ENCODE measurements at regions not wholly inside any gene's neighbourhood (a gene's known extent, or its start where the extent isn't known, plus 50 kb on each side); places are given as distances from the start of the nearest gene placed in this dataset.
"Not testable (repeated sequence)": the region's sequence is repeated elsewhere in the genome, so short reads cannot be mapped to it uniquely, and the experiment has no call there.

DNA sequence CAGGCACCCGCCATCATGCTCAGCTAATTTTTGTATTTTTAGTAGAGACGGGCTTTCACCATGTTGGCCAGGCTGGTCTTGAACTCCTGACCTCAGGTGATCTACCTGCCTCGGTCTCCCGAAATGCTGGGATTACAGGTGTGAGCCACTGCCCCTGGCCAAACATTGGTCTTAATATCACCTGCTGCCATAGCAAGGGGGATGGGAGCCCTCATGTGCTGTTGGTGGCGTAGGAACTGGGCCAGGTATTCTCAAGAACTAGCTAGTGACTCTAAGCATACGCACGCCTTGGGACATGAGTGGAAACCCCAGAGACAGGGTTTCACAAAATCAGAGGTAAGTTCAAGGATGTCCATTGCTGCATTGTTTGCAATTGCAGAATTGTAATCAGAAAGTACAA is 197.1 kb downstream of the ANKRD60 start:
- H3K14ac ChIP-seq (ENCODE audit: low read length); DNase-seq; H2AFZ ChIP-seq (ENCODE audit: insufficient read depth, low read length, poor library complexity); H3K23ac ChIP-seq (ENCODE audit: low read length); H3K9ac ChIP-seq (ENCODE audit: low read length); H4K8ac ChIP-seq (ENCODE audit: low read depth, low read length); H3K4me3 ChIP-seq (ENCODE audit: low read depth, low read length); H3K4me1 ChIP-seq (ENCODE audit: control insufficient read depth in 1 of 2, insufficient read depth in 2 of 2, low read length in 2 of 2); H3K79me1 ChIP-seq (ENCODE audit: low read length); H3K4ac ChIP-seq (ENCODE audit: low read depth, low read length); H2BK12ac ChIP-seq (ENCODE audit: low read length); H3K9me3 ChIP-seq (ENCODE audit: insufficient read depth, low read depth, low read length); H4K91ac ChIP-seq (ENCODE audit: low read depth, low read length); H4K12ac ChIP-seq (ENCODE audit: low read depth, low read length); H3K36me3 ChIP-seq (ENCODE audit: control insufficient read depth in 1 of 2, insufficient read depth in 2 of 2, low read length in 2 of 2); H2BK5ac ChIP-seq (ENCODE audit: low read depth, low read length, poor library complexity); H3K27ac ChIP-seq (ENCODE audit: low read depth, low read length); H2BK120ac ChIP-seq (ENCODE audit: insufficient read depth, low read length, poor library complexity); H3K18ac ChIP-seq (ENCODE audit: low read length); H3K4me2 ChIP-seq (ENCODE audit: low read length); H2AK5ac ChIP-seq (ENCODE audit: low read length); H3K79me2 ChIP-seq (ENCODE audit: control insufficient read depth, insufficient read depth, low read length, poor library complexity); H3K27me3 ChIP-seq (ENCODE audit: insufficient read depth, low read length): not testable (repeated sequence)
- WGBS (ENCODE audit: extremely low coverage, insufficient coverage, insufficient read length): no CpG with 5 or more reads among the region's 7 CpGs

DNA sequence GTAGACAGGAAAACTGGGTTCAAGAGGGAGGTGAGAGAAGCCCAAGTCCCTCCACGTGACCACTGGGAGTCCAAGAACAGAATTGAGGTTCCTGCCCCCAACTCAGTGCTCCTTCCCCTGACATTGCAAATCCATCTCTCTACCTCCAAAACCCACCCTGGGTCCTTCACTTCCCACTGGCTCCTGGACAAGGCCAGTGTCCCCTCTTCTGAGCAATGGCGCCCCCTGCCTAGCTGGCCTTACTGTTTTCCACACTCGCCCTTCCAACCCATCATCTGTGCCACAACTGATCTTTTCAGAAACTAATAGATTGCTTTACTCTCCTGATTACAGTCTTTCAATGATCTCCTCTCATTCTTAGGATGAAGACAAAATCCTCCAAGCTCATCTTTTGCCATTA is 200.3 kb downstream of the ANKRD60 start:
- H2BK120ac ChIP-seq (ENCODE audit: insufficient read depth, low read length, poor library complexity): no peak overlapping the region
- no peak overlapping the region for H2AK5ac ChIP-seq (ENCODE audit: low read length)
- no peak overlapping the region for H3K23ac ChIP-seq (ENCODE audit: low read length)
- H3K4me1 ChIP-seq (ENCODE audit: control insufficient read depth in 1 of 2, insufficient read depth in 2 of 2, low read length in 2 of 2): peaks cover 0 to 2% of the 10 kb centered on the region in 2 experiments
- no peak overlapping the region for H4K8ac ChIP-seq (ENCODE audit: low read depth, low read length)
- no peak overlapping the region for H3K18ac ChIP-seq (ENCODE audit: low read length)
- H3K79me1 ChIP-seq (ENCODE audit: low read length): no peaks in the 10 kb centered on the region
- H3K27ac ChIP-seq (ENCODE audit: low read depth, low read length): no peak overlapping the region
- H3K36me3 ChIP-seq (ENCODE audit: control insufficient read depth in 1 of 2, insufficient read depth in 2 of 2, low read length in 2 of 2): no peaks in the 10 kb centered on the region
- WGBS (ENCODE audit: extremely low coverage, insufficient coverage, insufficient read length): no CpG with 5 or more reads among the region's 3 CpGs
- H4K91ac ChIP-seq (ENCODE audit: low read depth, low read length): no peak overlapping the region
- H2BK5ac ChIP-seq (ENCODE audit: low read depth, low read length, poor library complexity): no peak overlapping the region
- no peak for DNase-seq
- no peaks in the 10 kb centered on the region for H3K79me2 ChIP-seq (ENCODE audit: control insufficient read depth, insufficient read depth, low read length, poor library complexity)
- H3K27me3 ChIP-seq (ENCODE audit: insufficient read depth, low read length): no peaks in the 10 kb centered on the region
- H3K4ac ChIP-seq (ENCODE audit: low read depth, low read length): no peak overlapping the region
- H3K9me3 ChIP-seq (ENCODE audit: insufficient read depth, low read depth, low read length): peaks cover 2% of the 10 kb centered on the region
- no peak overlapping the region for H3K14ac ChIP-seq (ENCODE audit: low read length)
- no peak overlapping the region for H3K9ac ChIP-seq (ENCODE audit: low read length)
- H3K4me2 ChIP-seq (ENCODE audit: low read length): no peak overlapping the region
- no peak overlapping the region for H3K4me3 ChIP-seq (ENCODE audit: low read depth, low read length)
- H4K12ac ChIP-seq (ENCODE audit: low read depth, low read length): no peak overlapping the region
- no peak overlapping the region for H2BK12ac ChIP-seq (ENCODE audit: low read length)
- no peak overlapping the region for H2AFZ ChIP-seq (ENCODE audit: insufficient read depth, low read length, poor library complexity)

DNA sequence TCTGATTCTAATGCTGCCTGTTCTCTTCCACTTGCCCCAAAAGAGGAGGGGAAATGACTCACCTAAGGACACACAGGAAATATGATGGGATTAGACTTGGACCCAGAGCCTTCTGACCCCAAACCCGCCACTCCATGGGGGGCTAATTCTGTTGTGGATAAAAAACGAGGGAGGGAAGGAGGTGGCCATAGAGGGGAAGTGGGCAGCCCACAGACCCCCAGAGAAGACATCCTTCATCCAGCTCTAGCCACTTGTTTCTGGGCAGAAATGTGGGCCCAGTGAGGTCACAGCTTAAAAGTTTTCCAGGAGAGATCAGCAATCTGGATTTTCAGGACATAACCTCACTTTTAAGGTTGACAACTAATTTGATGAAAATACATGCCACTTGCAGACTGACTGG is 202.1 kb downstream of the ANKRD60 start:
- Histone ChIP-seq H3K9me3 (ENCODE audit: insufficient read depth, low read depth, low read length) (peaks cover 2% of the 10 kb centered on the region), H2BK120ac (ENCODE audit: insufficient read depth, low read length, poor library complexity) (no peak overlapping the region), H2BK5ac (ENCODE audit: low read depth, low read length, poor library complexity) (no peak overlapping the region), H3K4me1 (ENCODE audit: control insufficient read depth in 1 of 2, insufficient read depth in 2 of 2, low read length in 2 of 2) (peaks cover 0 to 2% of the 10 kb centered on the region in 2 experiments), H3K18ac (ENCODE audit: low read length) (no peak overlapping the region), H3K4me2 (ENCODE audit: low read length) (no peak overlapping the region), H4K91ac (ENCODE audit: low read depth, low read length) (no peak overlapping the region), H4K8ac (ENCODE audit: low read depth, low read length) (no peak overlapping the region), H3K4ac (ENCODE audit: low read depth, low read length) (no peak overlapping the region), H3K4me3 (ENCODE audit: low read depth, low read length) (no peak overlapping the region), H3K14ac (ENCODE audit: low read length) (no peak overlapping the region), H2AFZ (ENCODE audit: insufficient read depth, low read length, poor library complexity) (no peak overlapping the region), H3K79me2 (ENCODE audit: control insufficient read depth, insufficient read depth, low read length, poor library complexity) (no peaks in the 10 kb centered on the region), H2AK5ac (ENCODE audit: low read length) (no peak overlapping the region), H3K27me3 (ENCODE audit: insufficient read depth, low read length) (no peaks in the 10 kb centered on the region), H4K12ac (ENCODE audit: low read depth, low read length) (no peak overlapping the region), H3K36me3 (ENCODE audit: control insufficient read depth in 1 of 2, insufficient read depth in 2 of 2, low read length in 2 of 2) (no peaks in the 10 kb centered on the region), H3K9ac (ENCODE audit: low read length) (no peak overlapping the region), H3K79me1 (ENCODE audit: low read length) (no peaks in the 10 kb centered on the region), H3K23ac (ENCODE audit: low read length) (no peak overlapping the region), H2BK12ac (ENCODE audit: low read length) (no peak overlapping the region), H3K27ac (ENCODE audit: low read depth, low read length) (no peak overlapping the region)
- DNase-seq: no peak
- WGBS (ENCODE audit: extremely low coverage, insufficient coverage, insufficient read length): no CpG with 5 or more reads among the region's 2 CpGs

DNA sequence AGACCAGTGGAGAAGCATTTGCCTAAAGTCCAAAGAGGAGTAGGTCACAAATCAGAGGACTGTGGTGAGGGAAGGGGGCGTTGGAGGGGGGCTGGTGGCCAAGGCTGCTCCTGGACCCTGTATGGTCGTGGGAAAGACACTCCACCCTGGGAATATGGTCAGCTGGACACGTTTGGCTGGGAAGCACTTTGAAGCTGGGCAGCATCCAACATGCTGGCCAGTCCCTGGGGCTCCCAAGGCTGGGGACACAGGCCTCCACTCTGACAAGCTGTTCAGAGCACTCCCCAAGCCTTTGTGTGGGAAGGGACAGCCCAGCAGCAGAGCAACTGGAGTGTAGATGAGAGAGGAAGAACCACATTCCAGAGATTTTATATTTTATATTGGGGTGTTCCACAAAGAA is 203.2 kb downstream of the ANKRD60 start:
- H2BK12ac ChIP-seq (ENCODE audit: low read length): no peak overlapping the region
- H3K27ac ChIP-seq (ENCODE audit: low read depth, low read length): no peak overlapping the region
- H3K36me3 ChIP-seq (ENCODE audit: control insufficient read depth in 1 of 2, insufficient read depth in 2 of 2, low read length in 2 of 2): no peaks in the 10 kb centered on the region
- DNase-seq: no peak
- no peak overlapping the region for H2BK120ac ChIP-seq (ENCODE audit: insufficient read depth, low read length, poor library complexity)
- H2BK5ac ChIP-seq (ENCODE audit: low read depth, low read length, poor library complexity): no peak overlapping the region
- no peak overlapping the region for H4K12ac ChIP-seq (ENCODE audit: low read depth, low read length)
- H3K79me1 ChIP-seq (ENCODE audit: low read length): no peaks in the 10 kb centered on the region
- no peak overlapping the region for H3K23ac ChIP-seq (ENCODE audit: low read length)
- H4K8ac ChIP-seq (ENCODE audit: low read depth, low read length): no peak overlapping the region
- no CpG with 5 or more reads among the region's 3 CpGs for WGBS (ENCODE audit: extremely low coverage, insufficient coverage, insufficient read length)
- H3K18ac ChIP-seq (ENCODE audit: low read length): no peak overlapping the region
- H3K9me3 ChIP-seq (ENCODE audit: insufficient read depth, low read depth, low read length): peaks cover 2% of the 10 kb centered on the region
- no peak overlapping the region for H3K4me3 ChIP-seq (ENCODE audit: low read depth, low read length)
- no peaks in the 10 kb centered on the region for H3K79me2 ChIP-seq (ENCODE audit: control insufficient read depth, insufficient read depth, low read length, poor library complexity)
- peaks cover 0 to 2% of the 10 kb centered on the region in 2 experiments for H3K4me1 ChIP-seq (ENCODE audit: control insufficient read depth in 1 of 2, insufficient read depth in 2 of 2, low read length in 2 of 2)
- no peaks in the 10 kb centered on the region for H3K27me3 ChIP-seq (ENCODE audit: insufficient read depth, low read length)
- H2AK5ac ChIP-seq (ENCODE audit: low read length): no peak overlapping the region
- H4K91ac ChIP-seq (ENCODE audit: low read depth, low read length): no peak overlapping the region
- no peak overlapping the region for H3K4ac ChIP-seq (ENCODE audit: low read depth, low read length)
- H3K14ac ChIP-seq (ENCODE audit: low read length): no peak overlapping the region
- H3K9ac ChIP-seq (ENCODE audit: low read length): no peak overlapping the region
- no peak overlapping the region for H3K4me2 ChIP-seq (ENCODE audit: low read length)
- H2AFZ ChIP-seq (ENCODE audit: insufficient read depth, low read length, poor library complexity): no peak overlapping the region
